ENCODE measurements at regions not wholly inside any gene's neighbourhood (a gene's known extent, or its start where the extent isn't known, plus 50 kb on each side); places are given as distances from the start of the nearest gene placed in this dataset.

DNA sequence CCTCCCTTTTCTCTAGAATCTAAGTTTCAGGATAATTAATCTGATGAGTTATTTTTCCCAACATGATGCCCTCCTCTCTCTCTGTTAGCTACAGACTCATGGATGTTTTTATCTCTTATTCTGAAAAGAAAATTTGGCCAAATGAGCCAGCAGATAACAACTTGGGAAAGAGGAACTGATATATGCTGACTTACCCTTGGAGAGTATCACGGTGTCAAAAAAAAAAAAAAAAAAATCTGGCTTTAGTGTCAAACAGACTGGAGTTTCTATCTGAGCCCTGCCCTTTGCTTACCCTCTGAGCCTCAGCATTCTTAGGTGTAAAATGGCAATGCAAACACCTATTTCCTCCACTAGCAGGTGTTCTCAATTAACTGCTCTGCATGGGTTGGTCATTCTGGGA, 190.4 kb downstream of the AHR start:
- TF ChIP-seq, protein P1, sequence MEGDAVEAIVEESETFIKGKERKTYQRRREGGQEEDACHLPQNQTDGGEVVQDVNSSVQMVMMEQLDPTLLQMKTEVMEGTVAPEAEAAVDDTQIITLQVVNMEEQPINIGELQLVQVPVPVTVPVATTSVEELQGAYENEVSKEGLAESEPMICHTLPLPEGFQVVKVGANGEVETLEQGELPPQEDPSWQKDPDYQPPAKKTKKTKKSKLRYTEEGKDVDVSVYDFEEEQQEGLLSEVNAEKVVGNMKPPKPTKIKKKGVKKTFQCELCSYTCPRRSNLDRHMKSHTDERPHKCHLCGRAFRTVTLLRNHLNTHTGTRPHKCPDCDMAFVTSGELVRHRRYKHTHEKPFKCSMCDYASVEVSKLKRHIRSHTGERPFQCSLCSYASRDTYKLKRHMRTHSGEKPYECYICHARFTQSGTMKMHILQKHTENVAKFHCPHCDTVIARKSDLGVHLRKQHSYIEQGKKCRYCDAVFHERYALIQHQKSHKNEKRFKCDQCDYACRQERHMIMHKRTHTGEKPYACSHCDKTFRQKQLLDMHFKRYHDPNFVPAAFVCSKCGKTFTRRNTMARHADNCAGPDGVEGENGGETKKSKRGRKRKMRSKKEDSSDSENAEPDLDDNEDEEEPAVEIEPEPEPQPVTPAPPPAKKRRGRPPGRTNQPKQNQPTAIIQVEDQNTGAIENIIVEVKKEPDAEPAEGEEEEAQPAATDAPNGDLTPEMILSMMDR (IDR thresholded peaks at IDR 0.05), result no peak
- TF ChIP-seq POLR2A (IDR thresholded peaks at IDR 0.05), result no peak

All from tibial nerve (tissue), 3 donors.